HEK293 (cell line): ENCODE measurements at regions not wholly inside any gene's neighbourhood (a gene's known extent, or its start where the extent isn't known, plus 50 kb on each side); places are given as distances from the start of the nearest gene placed in this dataset.

Source experiments
- CTCF ChIP-seq: fragments of 450-650 bp; formaldehyde crosslinking; IDR thresholded peaks from 2 replicates; pipeline ENCODE4 v1.5.1; 2016; ENCODE audit warnings: missing biosample characterization, missing genetic modification characterization
- RBAK ChIP-seq: fragments of 450-650 bp; formaldehyde crosslinking; IDR thresholded peaks from 2 replicates; pipeline ENCODE4 v1.5.1; 2016; ENCODE audit warnings: missing biosample characterization, missing genetic modification characterization
- REST ChIP-seq: fragments of 450-650 bp; formaldehyde crosslinking; IDR thresholded peaks from 2 replicates; pipeline ENCODE4 v1.5.1; 2016; ENCODE audit warnings: missing biosample characterization, missing genetic modification characterization
- SALL2 ChIP-seq: fragments of 450-650 bp; formaldehyde crosslinking; IDR thresholded peaks from 2 replicates; pipeline ENCODE4 v1.5.0; 2017; ENCODE audit warnings: missing biosample characterization, mild to moderate bottlenecking, missing genetic modification characterization, borderline replicate concordance
- TRIM28 ChIP-seq: IDR thresholded peaks from 2 replicates; pipeline ENCODE4 v1.6.1; 2011; ENCODE audit warnings: low read length, control low read depth, borderline replicate concordance
- YY1 ChIP-seq: fragments of 450-650 bp; formaldehyde crosslinking; IDR thresholded peaks from 2 replicates; pipeline ENCODE4 v1.5.1; 2018; ENCODE audit warnings: missing biosample characterization, missing genetic modification characterization
- ZNF274 ChIP-seq, 2 experiments: fragments of 200-500 bp in 1 of 2; fragments of 450-650 bp in 1 of 2; sonication (Bioruptor generic) in 1 of 2; formaldehyde crosslinking in 1 of 2; IDR thresholded peaks; 2 replicates each; pipeline versions ENCODE4 v1.5.1 to v1.6.1; 2014 to 2016; ENCODE audit warnings: borderline replicate concordance in 1 of 2, inconsistent platforms in 1 of 2, low read length in 1 of 2, missing biosample characterization in 1 of 2, missing genetic modification characterization in 1 of 2
- ZNF48 ChIP-seq: fragments of 450-650 bp; formaldehyde crosslinking; IDR thresholded peaks from 2 replicates; pipeline ENCODE4 v1.5.1; 2016; ENCODE audit warnings: missing biosample characterization, missing genetic modification characterization
- ZNF514 ChIP-seq: fragments of 450-650 bp; formaldehyde crosslinking; IDR thresholded peaks from 2 replicates; pipeline ENCODE4 v1.5.1; 2016; ENCODE audit warnings: missing biosample characterization, missing genetic modification characterization
- ZNF571 ChIP-seq: fragments of 450-650 bp; formaldehyde crosslinking; IDR thresholded peaks from 2 replicates; pipeline ENCODE4 v1.5.0; 2017; ENCODE audit warnings: missing biosample characterization, missing genetic modification characterization
- ZNF707 ChIP-seq: fragments of 450-650 bp; formaldehyde crosslinking; IDR thresholded peaks from 2 replicates; pipeline ENCODE4 v1.5.1; 2016; ENCODE audit warnings: missing biosample characterization, missing genetic modification characterization
- TF ChIP-seq, protein P1 (sequence below): fragments of 450-650 bp; formaldehyde crosslinking; IDR thresholded peaks from 2 replicates; pipeline ENCODE4 v1.5.1; 2016; ENCODE audit warnings: missing biosample characterization, missing genetic modification characterization
- TF ChIP-seq, protein P2 (sequence below): fragments of 450-650 bp; formaldehyde crosslinking; IDR thresholded peaks from 2 replicates; pipeline ENCODE4 v1.5.1; 2016; ENCODE audit warnings: missing biosample characterization, missing genetic modification characterization
- TF ChIP-seq, protein P3 (sequence below): fragments of 450-650 bp; formaldehyde crosslinking; IDR thresholded peaks from 2 replicates; pipeline ENCODE4 v1.5.1; 2016; ENCODE audit warnings: missing biosample characterization, missing genetic modification characterization

DNA sequence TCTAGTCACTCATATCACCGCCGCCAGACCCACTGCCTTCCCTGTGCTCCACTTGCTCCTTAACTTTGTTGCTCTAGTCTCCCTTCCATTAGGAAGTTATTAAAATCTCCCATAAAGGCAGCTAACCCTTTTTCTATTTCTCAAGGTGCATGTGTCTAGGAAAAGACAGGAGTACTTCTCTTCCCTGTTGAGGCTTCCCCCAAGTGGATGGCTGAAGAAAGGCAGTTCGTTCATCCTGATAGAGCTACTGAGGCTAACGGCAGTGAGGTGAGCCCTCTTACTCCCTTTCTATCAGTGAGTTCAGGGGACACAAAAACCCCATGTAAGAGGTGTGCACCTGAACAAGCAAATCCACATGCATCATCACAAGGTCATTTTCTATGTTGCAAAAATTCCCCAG lies 397.8 kb downstream of the IGSF11 start:
- TF ChIP-seq CTCF (tag by site-specific recombination) (no peak), SALL2 (tag by site-specific recombination) (no peak), TRIM28 (no peak), ZNF514 (tag by site-specific recombination) (no peak), REST (tag by site-specific recombination) (no peak), YY1 (no peak), RBAK (tag by site-specific recombination) (no peak), ZNF48 (no peak), ZNF707 (tag by site-specific recombination) (no peak), ZNF571 (tag by site-specific recombination) (no peak), ZNF274 (IDR thresholded peaks at IDR 0.05; ENCODE audit: low read length) (no peak), ZNF274 (tag by site-specific recombination; IDR thresholded peaks at IDR 0.05; ENCODE audit: borderline replicate concordance) (no peak)
- TF ChIP-seq, protein P1, sequence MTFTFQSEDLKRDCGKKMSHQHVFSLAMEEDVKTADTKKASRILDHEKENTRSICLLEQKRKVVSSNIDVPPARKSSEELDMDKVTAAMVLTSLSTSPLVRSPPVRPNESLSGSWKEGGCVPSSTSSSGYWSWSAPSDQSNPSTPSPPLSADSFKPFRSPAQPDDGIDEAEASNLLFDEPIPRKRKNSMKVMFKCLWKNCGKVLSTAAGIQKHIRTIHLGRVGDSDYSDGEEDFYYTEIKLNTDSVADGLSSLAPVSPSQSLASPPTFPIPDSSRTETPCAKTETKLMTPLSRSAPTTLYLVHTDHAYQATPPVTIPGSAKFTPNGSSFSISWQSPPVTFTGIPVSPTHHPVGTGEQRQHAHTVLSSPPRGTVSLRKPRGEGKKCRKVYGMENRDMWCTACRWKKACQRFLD, result no peak
- TF ChIP-seq, protein P2, sequence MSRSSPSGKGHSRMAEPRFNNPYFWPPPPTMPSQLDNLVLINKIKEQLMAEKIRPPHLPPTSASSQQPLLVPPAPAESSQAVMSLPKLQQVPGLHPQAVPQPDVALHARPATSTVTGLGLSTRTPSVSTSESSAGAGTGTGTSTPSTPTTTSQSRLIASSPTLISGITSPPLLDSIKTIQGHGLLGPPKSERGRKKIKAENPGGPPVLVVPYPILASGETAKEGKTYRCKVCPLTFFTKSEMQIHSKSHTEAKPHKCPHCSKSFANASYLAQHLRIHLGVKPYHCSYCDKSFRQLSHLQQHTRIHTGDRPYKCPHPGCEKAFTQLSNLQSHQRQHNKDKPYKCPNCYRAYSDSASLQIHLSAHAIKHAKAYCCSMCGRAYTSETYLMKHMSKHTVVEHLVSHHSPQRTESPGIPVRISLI (tag by site-specific recombination), result no peak
- TF ChIP-seq, protein P3, sequence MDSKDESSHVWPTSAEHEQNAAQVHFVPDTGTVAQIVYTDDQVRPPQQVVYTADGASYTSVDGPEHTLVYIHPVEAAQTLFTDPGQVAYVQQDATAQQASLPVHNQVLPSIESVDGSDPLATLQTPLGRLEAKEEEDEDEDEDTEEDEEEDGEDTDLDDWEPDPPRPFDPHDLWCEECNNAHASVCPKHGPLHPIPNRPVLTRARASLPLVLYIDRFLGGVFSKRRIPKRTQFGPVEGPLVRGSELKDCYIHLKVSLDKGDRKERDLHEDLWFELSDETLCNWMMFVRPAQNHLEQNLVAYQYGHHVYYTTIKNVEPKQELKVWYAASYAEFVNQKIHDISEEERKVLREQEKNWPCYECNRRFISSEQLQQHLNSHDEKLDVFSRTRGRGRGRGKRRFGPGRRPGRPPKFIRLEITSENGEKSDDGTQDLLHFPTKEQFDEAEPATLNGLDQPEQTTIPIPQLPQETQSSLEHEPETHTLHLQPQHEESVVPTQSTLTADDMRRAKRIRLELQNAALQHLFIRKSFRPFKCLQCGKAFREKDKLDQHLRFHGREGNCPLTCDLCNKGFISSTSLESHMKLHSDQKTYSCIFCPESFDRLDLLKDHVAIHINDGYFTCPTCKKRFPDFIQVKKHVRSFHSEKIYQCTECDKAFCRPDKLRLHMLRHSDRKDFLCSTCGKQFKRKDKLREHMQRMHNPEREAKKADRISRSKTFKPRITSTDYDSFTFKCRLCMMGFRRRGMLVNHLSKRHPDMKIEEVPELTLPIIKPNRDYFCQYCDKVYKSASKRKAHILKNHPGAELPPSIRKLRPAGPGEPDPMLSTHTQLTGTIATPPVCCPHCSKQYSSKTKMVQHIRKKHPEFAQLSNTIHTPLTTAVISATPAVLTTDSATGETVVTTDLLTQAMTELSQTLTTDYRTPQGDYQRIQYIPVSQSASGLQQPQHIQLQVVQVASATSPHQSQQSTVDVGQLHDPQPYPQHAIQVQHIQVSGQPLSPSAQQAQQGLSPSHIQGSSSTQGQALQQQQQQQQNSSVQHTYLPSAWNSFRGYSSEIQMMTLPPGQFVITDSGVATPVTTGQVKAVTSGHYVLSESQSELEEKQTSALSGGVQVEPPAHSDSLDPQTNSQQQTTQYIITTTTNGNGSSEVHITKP (tag by site-specific recombination), result no peak
